PFSK-1 (cell line): ENCODE measurements at regions not wholly inside any gene's neighbourhood (a gene's known extent, or its start where the extent isn't known, plus 50 kb on each side); places are given as distances from the start of the nearest gene placed in this dataset.

ENCODE experiments used
- FOXP2 ChIP-seq: optimal IDR thresholded peaks from 2 replicates; pipeline ENCODE3; 2011; ENCODE audit warnings: borderline replicate concordance, control low read depth, inconsistent platforms; ENCODE audit not compliant: insufficient read depth; ENCODE audit errors: extremely low read length, extremely low read depth
- POLR2AphosphoS5 ChIP-seq: IDR thresholded peaks from 2 replicates; pipeline ENCODE4 v1.6.1; 2012; ENCODE audit warnings: low read depth, mild to moderate bottlenecking, control low read depth, low read length, moderate library complexity
- SIN3A ChIP-seq: IDR thresholded peaks from 2 replicates; pipeline ENCODE4 v1.6.1; 2012; ENCODE audit warnings: mild to moderate bottlenecking, low read length, moderate library complexity, borderline replicate concordance; ENCODE audit not compliant: insufficient read depth
- TAF1 ChIP-seq: IDR thresholded peaks from 2 replicates; pipeline ENCODE4 v1.6.1; 2012; ENCODE audit warnings: low read length, control low read depth, borderline replicate concordance; ENCODE audit not compliant: insufficient read depth
- TF ChIP-seq, protein P1 (sequence below), 2 experiments: IDR thresholded peaks; 2 replicates each; pipeline versions ENCODE4 v1.6.1 to v1.8.0; 2011 to 2012; ENCODE audit warnings: low read depth in 2 of 2, low read length in 2 of 2, control low read depth in 1 of 2, inconsistent platforms in 1 of 2, mild to moderate bottlenecking in 1 of 2, moderate library complexity in 1 of 2; ENCODE audit not compliant: insufficient read depth in 1 of 2

DNA sequence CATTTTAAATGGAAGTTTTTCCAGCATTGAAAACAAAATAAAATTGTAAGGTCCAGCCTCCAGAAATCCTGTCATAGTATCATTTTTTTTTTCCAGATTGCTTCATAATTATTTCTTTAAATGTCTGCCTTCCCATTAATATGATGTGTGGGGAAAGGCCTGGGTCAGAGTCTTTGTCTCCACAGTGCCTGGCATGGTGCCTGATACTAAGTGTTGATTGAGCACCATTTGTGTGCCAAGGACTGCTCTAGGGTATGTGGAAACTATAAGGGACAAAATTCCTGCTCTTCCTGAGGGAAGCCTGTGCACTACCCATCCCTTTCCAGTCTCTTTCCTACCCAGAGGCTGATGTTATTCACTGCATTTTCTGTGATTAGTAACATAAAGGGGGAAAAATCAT lies 53.1 kb upstream of the BEND4 start:
- TF ChIP-seq SIN3A = no peak
- TF ChIP-seq TAF1 = no peak
- no peak for TF ChIP-seq POLR2AphosphoS5
- TF ChIP-seq, protein P1, sequence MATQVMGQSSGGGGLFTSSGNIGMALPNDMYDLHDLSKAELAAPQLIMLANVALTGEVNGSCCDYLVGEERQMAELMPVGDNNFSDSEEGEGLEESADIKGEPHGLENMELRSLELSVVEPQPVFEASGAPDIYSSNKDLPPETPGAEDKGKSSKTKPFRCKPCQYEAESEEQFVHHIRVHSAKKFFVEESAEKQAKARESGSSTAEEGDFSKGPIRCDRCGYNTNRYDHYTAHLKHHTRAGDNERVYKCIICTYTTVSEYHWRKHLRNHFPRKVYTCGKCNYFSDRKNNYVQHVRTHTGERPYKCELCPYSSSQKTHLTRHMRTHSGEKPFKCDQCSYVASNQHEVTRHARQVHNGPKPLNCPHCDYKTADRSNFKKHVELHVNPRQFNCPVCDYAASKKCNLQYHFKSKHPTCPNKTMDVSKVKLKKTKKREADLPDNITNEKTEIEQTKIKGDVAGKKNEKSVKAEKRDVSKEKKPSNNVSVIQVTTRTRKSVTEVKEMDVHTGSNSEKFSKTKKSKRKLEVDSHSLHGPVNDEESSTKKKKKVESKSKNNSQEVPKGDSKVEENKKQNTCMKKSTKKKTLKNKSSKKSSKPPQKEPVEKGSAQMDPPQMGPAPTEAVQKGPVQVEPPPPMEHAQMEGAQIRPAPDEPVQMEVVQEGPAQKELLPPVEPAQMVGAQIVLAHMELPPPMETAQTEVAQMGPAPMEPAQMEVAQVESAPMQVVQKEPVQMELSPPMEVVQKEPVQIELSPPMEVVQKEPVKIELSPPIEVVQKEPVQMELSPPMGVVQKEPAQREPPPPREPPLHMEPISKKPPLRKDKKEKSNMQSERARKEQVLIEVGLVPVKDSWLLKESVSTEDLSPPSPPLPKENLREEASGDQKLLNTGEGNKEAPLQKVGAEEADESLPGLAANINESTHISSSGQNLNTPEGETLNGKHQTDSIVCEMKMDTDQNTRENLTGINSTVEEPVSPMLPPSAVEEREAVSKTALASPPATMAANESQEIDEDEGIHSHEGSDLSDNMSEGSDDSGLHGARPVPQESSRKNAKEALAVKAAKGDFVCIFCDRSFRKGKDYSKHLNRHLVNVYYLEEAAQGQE (IDR thresholded peaks at IDR 0.05; ENCODE audit: insufficient read depth in 1 of 2, low read depth in 2 of 2, low read length in 2 of 2) = no peak
- no peak for TF ChIP-seq FOXP2

DNA sequence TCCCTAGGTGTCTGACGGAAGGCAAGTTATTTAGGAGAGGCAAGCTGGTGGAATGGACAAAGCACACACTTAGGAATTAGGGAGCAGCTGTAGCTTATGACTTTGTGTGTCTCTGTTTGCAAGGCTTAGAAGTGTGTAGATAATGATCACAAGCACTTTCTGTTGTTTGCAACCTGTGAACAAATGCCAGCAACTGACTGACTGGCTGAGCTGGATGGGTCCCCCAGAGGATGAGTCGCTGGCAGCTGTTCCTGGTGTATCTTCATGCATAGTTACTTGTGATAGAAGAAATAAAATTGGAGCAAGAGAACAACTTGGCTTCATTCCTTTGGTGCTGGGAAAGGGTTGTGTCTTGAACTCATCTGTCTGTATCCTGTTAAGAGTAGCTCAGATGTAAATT lies 64.2 kb upstream of the BEND4 start:
- TF ChIP-seq FOXP2 (no peak), SIN3A (no peak), TAF1 (no peak), POLR2AphosphoS5 (no peak)
- TF ChIP-seq, protein P1 (IDR thresholded peaks at IDR 0.05; ENCODE audit: insufficient read depth in 1 of 2, low read depth in 2 of 2, low read length in 2 of 2) = no peak

DNA sequence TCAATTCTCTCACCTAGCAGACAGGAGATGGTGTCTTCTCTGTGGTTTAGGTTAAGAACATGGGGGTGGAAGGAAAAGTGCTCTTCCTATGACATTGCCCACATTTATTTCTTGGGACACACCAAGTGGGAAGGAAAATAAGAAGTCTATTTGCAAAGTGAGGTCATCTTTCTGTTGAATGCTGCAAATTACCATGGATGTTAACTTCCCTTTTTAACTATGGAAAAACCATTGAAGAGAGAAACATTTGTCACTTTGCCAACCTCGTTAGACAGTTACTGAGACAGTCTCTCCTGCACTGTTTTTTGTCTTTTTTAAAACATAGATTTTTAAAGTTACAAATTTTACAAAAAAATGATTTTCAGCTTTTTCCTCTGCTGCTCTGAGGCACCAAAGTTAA lies 72.8 kb upstream of the BEND4 start:
- no peak for TF ChIP-seq FOXP2
- TF ChIP-seq TAF1 = no peak
- TF ChIP-seq, protein P1 (IDR thresholded peaks at IDR 0.05; ENCODE audit: insufficient read depth in 1 of 2, low read depth in 2 of 2, low read length in 2 of 2) = no peak
- no peak for TF ChIP-seq POLR2AphosphoS5
- TF ChIP-seq SIN3A = no peak

DNA sequence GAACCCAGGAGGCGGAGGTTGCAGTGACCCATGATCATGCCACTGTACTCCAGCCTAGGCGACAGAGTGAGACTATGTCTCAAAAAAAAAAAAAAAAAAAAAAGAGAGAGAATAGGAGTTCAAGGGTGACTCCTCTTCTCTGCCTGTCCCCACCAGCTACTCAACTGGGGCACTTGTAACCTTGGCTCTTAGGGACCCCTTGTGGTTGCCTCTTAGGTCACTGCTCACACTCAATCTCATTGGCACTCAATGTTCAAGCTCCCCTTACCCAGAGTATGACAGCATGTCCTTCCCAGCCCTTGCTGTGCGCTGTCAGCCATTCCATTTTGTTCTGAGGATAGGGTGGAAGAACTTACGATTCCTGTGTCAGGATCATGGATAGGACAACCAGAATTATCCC lies 82.4 kb upstream of the BEND4 start:
- no peak for TF ChIP-seq FOXP2
- TF ChIP-seq, protein P1 (IDR thresholded peaks at IDR 0.05; ENCODE audit: insufficient read depth in 1 of 2, low read depth in 2 of 2, low read length in 2 of 2) = no peak
- no peak for TF ChIP-seq POLR2AphosphoS5
- no peak for TF ChIP-seq SIN3A
- TF ChIP-seq TAF1 = no peak

- TF ChIP-seq TAF1 = no peak
- TF ChIP-seq POLR2AphosphoS5 = no peak
- TF ChIP-seq, protein P1 (IDR thresholded peaks at IDR 0.05; ENCODE audit: insufficient read depth in 1 of 2, low read depth in 2 of 2, low read length in 2 of 2) = no peak
- TF ChIP-seq SIN3A = no peak
- TF ChIP-seq FOXP2 = no peak
Observed at GRCh38 chr4:42235304-42236021, 83.0 kb upstream of the BEND4 start.
